ENCODE measurements at regions not wholly inside any gene's neighbourhood (a gene's known extent, or its start where the extent isn't known, plus 50 kb on each side); places are given as distances from the start of the nearest gene placed in this dataset.

DNA sequence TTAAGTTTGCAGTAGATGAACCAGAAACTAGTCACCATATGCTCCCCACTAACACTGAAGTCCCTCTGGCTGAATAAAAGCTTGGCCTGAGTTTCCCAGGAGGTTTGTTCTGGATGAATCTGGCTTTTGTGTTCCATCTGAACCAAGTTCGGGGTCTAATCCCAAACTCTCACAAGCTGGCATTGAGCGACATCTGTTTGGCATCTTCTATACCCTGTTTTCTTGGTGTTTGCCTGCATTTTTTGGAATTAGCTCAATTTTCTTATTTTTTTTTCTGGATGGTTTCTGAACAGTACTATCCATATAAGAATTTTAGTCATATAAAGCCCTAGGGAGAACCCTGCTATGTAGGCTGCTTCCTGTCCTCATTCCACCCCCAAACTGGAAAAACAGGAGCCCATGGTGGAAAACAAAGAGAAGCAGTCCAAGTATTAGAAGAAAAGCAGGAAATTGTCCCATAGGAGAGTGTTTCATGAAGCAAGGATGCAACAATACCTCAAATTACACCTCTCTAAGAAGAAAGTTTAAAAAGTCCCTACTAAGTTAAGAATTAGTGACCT lies 737.1 kb downstream of the DHX35 start:
- DNase-seq (ENCODE audit: low spot score in 2 of 2, unreplicated experiment in 2 of 2), result no peak
- H3K4me1 Mint-ChIP-seq, result peaks cover 6% of the 10 kb centered on the region
- TF ChIP-seq, protein P1, sequence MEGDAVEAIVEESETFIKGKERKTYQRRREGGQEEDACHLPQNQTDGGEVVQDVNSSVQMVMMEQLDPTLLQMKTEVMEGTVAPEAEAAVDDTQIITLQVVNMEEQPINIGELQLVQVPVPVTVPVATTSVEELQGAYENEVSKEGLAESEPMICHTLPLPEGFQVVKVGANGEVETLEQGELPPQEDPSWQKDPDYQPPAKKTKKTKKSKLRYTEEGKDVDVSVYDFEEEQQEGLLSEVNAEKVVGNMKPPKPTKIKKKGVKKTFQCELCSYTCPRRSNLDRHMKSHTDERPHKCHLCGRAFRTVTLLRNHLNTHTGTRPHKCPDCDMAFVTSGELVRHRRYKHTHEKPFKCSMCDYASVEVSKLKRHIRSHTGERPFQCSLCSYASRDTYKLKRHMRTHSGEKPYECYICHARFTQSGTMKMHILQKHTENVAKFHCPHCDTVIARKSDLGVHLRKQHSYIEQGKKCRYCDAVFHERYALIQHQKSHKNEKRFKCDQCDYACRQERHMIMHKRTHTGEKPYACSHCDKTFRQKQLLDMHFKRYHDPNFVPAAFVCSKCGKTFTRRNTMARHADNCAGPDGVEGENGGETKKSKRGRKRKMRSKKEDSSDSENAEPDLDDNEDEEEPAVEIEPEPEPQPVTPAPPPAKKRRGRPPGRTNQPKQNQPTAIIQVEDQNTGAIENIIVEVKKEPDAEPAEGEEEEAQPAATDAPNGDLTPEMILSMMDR (IDR thresholded peaks at IDR 0.05; ENCODE audit: unreplicated experiment), result no peak
- no peak overlapping the region for H3K4me3 Mint-ChIP-seq
- H3K27ac Mint-ChIP-seq, result no peak overlapping the region
- no peaks in the 10 kb centered on the region for H3K9me3 Mint-ChIP-seq
- H3K27me3 Mint-ChIP-seq (ENCODE audit: low read depth), result peaks cover 4% of the 10 kb centered on the region
- H3K36me3 Mint-ChIP-seq, result no peaks in the 10 kb centered on the region

- no peak overlapping the region for H3K27ac Mint-ChIP-seq
- no peak overlapping the region for H3K4me3 Mint-ChIP-seq
- H3K36me3 Mint-ChIP-seq, result no peaks in the 10 kb centered on the region
- peaks cover under 1% of the 10 kb centered on the region for H3K4me1 Mint-ChIP-seq
- peaks cover 2% of the 10 kb centered on the region for H3K27me3 Mint-ChIP-seq (ENCODE audit: low read depth)
- H3K9me3 Mint-ChIP-seq, result no peaks in the 10 kb centered on the region
- DNase-seq (ENCODE audit: low spot score in 2 of 2, unreplicated experiment in 2 of 2), result no peak
- TF ChIP-seq, protein P1 (IDR thresholded peaks at IDR 0.05; ENCODE audit: unreplicated experiment), result no peak
Measured at GRCh38 chr20:39698752-39699151, 736.6 kb downstream of the DHX35 start.

DNA sequence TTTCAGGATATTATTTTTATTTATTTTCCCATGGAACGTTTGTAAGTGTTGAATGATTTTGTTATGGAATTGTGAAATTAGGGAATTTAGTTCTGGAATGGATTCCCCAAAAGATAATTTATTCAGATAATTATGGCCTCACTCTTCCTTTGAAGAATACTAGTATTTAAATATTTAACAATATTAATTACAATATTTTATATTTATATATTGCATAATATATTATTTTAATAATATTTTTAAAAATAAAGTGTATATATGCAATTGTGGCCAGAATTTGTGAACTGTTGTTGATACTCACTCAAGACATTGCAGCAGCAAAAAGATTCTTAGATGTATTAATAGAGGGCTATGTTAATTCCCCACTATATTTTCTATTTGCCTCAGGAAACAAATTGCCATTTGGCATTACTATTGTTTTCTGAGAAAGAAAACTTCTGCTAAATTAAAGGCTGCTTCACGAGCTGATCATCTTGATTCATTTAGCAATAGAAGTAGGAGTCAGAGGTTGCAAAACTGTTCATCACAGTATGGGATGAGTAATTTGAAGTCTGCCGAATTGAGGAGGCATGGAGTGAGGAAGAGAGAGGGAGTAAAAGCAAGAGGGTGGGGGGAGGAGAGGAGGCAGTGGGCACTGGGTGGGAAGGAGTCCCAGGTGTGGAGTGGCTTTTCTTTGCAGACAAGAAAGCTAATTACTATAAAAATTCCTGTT lies 729.2 kb downstream of the DHX35 start:
- H3K36me3 Mint-ChIP-seq, result no peaks in the 10 kb centered on the region
- TF ChIP-seq, protein P1 (IDR thresholded peaks at IDR 0.05; ENCODE audit: unreplicated experiment), result no peak
- DNase-seq (ENCODE audit: low spot score in 2 of 2, unreplicated experiment in 2 of 2), result no peak
- no peaks in the 10 kb centered on the region for H3K4me1 Mint-ChIP-seq
- peaks cover 16% of the 10 kb centered on the region for H3K27me3 Mint-ChIP-seq (ENCODE audit: low read depth)
- H3K4me3 Mint-ChIP-seq, result no peak overlapping the region
- H3K27ac Mint-ChIP-seq, result no peak overlapping the region
- H3K9me3 Mint-ChIP-seq, result no peaks in the 10 kb centered on the region

DNA sequence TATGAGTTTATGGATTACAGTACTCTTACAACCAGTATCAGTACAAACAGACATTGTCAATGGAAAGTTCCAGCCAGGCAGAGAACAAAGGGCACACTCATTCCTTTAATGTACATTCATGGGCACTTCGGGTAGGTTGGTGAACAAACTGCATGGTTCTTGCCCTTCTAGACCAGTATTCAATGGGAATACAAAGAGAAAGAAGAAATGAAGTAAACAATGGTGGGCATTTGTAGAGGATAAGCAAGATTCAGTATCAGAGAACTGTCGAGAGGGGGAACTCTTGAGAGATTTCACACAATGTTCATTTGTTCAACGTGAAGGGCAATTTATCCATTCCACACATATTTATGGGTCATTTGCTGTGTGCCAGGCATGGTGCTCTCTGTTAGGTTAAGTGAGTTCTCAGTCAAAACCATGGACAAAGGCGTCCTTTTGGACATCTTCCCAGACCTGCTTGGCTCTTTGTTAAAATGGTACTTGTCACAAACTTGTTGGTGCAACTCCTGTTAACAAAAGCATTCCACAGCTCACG lies 714.8 kb downstream of the DHX35 start:
- H3K27ac Mint-ChIP-seq, result no peak overlapping the region
- TF ChIP-seq, protein P1 (IDR thresholded peaks at IDR 0.05; ENCODE audit: unreplicated experiment), result no peak
- H3K9me3 Mint-ChIP-seq, result peaks cover 4% of the 10 kb centered on the region
- no peaks in the 10 kb centered on the region for H3K36me3 Mint-ChIP-seq
- no peak overlapping the region for H3K4me3 Mint-ChIP-seq
- no peak for DNase-seq (ENCODE audit: low spot score in 2 of 2, unreplicated experiment in 2 of 2)
- no peaks in the 10 kb centered on the region for H3K4me1 Mint-ChIP-seq
- peaks cover 4% of the 10 kb centered on the region for H3K27me3 Mint-ChIP-seq (ENCODE audit: low read depth)

DNA sequence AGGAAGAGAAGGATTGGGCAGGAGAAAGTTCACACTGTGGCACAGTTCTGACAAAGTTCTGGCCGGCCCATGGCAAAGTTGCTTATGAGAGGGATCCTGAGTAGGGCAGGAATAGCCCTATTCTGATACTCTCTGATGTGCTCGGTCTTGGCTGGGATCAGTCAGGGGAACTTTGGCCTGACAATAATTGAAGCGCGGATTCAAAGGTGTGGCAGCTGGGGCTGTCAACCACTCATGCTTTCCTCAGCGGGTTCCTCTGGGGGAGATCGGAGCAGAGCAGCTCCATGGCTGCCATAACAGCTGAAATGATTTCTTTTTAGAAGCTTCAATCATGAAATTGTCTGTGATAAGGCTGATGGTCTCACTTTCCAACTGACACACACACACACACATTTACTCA lies 714.1 kb downstream of the DHX35 start:
- H3K9me3 Mint-ChIP-seq, result peaks cover 4% of the 10 kb centered on the region
- no peak overlapping the region for H3K27ac Mint-ChIP-seq
- DNase-seq (ENCODE audit: low spot score in 2 of 2, unreplicated experiment in 2 of 2), result no peak
- H3K36me3 Mint-ChIP-seq, result no peaks in the 10 kb centered on the region
- TF ChIP-seq, protein P1 (IDR thresholded peaks at IDR 0.05; ENCODE audit: unreplicated experiment), result no peak
- H3K4me3 Mint-ChIP-seq, result no peak overlapping the region
- H3K4me1 Mint-ChIP-seq, result no peaks in the 10 kb centered on the region
- H3K27me3 Mint-ChIP-seq (ENCODE audit: low read depth), result peaks cover 2% of the 10 kb centered on the region

Data from mesothelial cell of epicardium (in vitro differentiated cells).